DMS79 (cell line): ENCODE measurements at regions not wholly inside any gene's neighbourhood (a gene's known extent, or its start where the extent isn't known, plus 50 kb on each side); places are given as distances from the start of the nearest gene placed in this dataset.

ENCODE experiments used
- DNase-seq: peaks from one replicate; lab custom pipeline; 2025; lab: John Stamatoyannopoulos, UW

DNA sequence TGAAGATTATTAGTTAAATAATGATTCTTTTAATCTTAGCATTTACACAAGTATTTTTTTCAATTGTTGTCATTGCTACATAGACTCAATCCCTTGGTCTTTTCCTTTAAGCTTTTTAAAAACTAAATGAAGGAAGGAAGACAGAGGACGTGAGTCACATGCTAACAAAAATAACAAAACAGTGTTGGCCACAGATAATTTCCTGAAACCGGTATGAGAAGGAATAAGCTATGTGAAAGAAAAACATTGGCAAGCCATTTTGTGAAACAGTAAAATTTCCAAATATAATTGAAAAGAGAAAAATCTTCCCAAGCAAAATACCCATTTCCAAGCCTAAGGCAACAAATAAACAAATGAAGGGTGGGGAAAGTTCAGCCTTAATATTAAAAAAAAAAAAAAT lies 223.0 kb downstream of the AHR start:
- no peak for DNase-seq

DNA sequence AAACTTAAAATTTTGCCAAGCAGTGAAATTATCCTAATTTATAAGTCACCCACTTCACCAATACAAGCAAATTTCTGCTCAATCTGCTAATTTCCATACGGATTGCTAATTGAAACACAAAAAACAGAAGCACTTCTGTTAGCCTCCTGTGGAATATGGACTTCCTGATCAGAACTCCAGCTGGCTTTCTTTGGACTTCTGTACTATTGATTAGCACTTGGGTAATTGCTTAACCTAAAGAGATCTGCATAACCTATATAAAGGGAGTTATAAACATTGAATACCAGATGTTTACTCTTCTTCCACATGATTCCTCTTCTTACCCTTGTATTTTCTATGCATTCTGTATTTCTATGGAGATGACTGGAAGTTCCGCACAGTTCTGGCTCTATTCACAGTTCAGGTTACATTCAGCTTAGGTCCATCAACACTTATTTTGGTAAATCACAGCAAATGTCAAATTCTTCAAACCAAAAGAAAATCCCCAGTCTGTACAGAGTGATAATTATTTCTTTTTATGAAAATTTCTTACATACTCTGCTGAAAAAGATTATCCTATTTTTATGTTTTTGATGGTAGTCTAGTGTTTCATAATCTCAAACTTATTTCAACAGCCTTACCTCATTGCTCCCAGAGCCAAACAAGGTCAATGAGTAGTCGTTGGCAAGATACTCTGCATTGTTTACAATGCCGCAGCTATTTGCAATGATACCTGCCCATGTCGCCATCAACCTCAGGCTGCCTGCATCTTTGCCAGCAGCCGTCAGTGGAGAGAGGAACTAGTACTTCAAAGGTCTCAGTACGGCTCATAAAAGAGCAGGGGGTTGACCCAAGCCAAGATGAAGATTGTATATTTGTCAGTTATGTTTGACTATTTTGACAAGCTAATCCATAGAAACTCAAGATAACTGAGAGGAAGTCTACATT lies 225.6 kb downstream of the AHR start:
- no peak for DNase-seq

DNA sequence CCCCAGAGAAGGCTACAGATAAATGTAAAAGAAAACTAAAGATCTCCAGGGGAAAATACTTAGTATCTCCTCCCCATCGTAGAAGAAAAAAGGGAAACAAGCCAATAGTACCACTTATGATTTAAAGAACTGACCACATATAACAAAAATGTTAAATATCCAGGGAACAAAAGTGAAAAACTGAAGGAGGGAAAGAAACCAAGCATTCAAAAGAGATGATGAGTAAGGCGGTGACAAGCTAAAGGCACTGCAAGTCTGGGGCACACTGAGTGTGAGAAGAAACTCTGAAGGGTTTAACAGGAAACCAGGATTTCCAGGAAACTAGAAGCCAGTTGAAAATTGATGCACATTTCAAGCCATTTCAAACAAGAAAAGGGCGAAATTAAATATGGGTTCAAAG lies 226.3 kb downstream of the AHR start:
- no peak for DNase-seq

GRCh38 chr7:17526621-17527020 lies 228.2 kb downstream of the AHR start:
- DNase-seq, result no peak

- no peak for DNase-seq
Measured at GRCh38 chr7:17528636-17529035, 230.2 kb downstream of the AHR start.

GRCh38 chr7:17530244-17530643 lies 231.8 kb downstream of the AHR start:
- no peak for DNase-seq

DNA sequence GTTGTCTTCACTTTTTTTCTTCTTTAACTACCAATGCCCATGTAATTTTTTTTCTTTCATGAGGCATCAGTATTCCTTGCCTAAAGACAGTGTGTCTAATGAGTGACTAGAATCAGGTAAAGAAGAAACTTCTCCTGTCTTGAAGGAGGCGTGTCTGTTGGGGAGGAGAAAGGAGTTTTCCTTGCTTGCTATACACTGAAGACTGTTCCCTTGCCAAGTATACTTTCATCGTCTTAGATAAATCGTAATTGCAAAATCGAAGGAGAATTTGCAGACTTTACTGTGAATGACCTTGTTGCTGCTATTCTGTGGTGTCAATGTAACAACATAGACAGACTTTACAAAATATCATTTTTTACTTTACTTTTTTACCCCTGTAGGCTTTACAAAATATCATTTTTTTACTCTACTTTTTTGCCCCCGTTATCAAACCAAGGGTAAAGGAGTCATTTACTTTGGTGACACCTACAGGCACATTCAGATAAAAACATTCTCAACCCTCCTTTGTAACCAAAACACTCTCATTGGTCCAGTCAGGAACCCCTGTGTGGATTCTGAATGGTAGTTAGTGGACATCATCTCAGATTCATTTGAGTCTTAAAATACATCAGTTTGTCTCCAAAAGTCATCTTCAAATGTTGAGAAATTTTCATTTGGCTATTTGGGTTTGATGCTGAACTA lies 232.4 kb downstream of the AHR start:
- no peak for DNase-seq

DNA sequence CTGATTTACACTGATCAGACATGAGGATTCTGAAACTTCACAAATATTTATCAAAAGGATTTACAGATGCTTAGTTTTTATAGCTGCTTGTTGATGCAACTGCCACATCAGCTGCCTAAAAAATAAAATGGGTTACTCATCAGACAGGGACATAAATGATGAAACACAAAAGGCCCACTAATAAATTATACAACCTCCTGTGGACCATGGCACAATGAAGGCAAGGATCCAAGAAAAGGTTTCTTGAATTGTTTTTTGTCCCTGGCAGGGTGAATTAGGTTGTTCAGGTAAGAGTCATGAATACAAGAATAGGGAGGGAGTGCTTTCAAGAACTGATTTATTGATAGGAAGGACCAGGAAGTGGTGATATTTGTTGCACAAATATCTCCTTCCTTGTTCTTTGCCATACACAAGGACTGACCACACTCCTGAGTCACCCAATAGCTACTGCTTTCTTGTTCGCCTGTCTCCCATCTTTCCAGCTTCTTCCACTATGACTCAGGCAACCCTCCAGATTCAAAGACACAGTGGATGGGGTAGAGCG lies 234.5 kb downstream of the AHR start:
- no peak for DNase-seq

DNA sequence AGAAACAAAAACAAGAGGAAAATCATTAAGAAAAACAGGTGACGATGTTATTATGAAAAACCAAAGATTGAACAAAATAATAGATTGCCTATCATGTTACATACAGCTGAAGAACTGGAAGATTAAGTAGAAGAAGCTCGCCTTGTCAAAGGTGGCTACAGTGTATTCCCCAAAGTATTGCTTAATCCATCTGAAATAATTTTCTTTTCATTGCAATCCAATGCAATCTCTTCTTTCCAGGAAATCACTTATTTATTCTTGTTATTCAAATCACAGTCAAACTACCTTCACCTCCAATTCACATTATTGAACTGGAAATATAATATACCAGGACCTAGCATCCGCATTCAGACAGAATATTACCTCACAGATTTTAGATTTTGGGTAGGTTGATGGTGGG lies 235.9 kb downstream of the AHR start:
- DNase-seq, result no peak

GRCh38 chr7:17535776-17536175 lies 237.3 kb downstream of the AHR start:
- no peak for DNase-seq

- no peak for DNase-seq
Measured at GRCh38 chr7:17544401-17544800, 245.9 kb downstream of the AHR start.

- DNase-seq, result no peak
Measured at GRCh38 chr7:17545348-17545747, 246.9 kb downstream of the AHR start.

DNA sequence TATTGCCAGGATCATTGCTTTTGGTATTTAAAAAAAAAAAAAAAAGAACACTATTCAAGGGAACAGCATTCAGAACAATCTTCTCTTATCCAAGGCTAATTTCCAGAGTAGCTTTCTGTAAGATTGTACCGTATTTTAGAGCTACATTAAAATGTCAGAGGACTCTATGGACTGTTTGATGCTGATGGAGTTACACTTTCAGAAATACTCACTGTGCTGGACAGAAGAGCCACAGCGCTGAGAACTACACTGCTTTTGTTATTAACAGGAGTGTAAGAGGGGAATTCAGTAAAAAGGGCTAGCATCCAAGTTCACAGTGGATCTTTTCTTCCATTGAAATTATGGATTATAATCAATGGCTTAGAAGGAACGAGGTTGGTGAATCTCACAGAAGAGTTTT lies 247.7 kb downstream of the AHR start:
- DNase-seq, result no peak

DNA sequence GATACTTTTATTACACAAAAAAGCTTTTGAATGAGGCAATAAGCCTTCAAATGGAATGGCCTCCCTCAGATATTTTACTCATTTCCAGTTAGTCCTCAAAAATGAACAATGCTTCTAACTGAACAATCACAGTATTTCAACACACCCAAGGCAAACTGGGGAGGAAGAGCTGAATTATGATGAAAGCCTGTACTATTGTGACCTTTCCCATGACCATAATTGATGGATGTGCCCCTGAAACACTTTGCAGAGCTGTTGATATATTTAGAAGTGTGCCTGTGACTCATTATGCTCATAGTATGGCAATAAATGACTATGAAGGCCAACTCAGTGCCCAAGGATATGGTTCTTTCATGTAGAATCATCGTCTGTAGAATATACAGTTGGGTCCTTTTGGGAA lies 248.1 kb downstream of the AHR start:
- no peak for DNase-seq

GRCh38 chr7:17548014-17548653 lies 249.7 kb downstream of the AHR start:
- DNase-seq, result no peak

DNA sequence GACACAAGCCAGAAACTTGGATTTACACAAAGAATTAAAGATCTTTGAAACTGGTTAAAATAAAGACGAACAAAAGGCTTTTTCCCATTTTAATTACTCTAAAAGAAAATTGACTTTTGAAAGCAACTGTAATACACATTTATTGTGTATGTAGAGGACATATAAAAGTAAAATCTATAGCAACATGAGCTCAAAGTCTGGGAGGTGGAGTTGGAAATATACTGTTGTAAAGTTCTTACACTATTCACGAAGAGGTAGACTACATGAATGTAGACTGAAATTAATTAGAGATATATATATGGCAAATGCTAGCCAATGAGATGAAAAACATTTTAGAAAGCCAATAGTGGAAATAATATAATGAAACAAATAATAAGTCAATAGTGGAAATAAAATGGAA lies 251.0 kb downstream of the AHR start:
- no peak for DNase-seq

DNA sequence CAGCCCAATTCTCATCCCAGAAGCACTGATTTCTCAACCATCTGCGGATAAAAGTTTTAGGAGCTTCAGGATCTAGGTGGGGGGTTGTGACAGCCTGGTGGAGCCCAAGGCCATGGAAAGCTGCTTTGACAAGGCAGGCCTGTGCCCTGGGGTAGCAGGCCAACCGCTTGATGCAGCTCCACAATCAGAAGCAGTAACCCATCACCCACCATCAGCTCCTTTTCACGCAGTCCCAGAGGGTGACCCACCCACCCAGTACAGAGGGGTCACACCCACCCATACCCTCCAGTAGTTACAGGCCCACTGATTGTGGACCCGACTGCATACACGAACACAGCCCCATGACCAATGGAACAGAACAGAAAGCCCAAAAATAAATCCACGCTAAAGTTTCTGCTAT lies 253.9 kb downstream of the AHR start:
- no peak for DNase-seq

- no peak for DNase-seq
Measured at GRCh38 chr7:17552952-17553351, 254.5 kb downstream of the AHR start.

DNA sequence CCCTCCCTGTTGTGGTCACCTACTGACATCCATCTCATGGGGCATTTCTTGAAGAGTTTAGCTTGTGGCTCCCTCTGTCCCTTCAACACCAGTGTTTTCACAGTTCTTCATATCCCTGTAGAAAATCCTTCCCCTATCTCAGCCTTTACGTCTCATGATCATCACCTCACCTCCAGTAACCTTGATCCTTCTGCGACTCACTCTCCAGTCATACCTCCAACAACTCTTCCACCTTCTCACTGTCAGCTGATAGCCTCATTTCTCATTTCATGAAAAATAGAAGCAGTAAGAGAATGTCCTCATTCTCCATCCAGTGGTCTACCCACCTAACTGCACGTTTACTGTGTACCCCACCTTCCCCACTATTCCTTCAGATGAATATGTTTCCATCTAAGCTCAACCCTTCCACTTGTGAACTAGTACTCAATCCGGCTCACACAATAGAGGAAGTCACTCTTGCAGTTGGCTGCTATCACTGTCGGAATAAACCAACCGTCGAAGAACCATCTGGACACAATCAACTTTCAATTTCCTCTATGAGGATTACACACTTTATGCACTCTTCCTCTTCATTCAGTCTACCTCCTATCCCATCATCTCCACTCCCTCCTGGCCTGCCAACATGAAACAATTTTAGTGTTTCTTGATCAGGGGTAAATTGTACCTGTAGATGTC lies 256.0 kb downstream of the AHR start:
- DNase-seq, result no peak

GRCh38 chr7:17556247-17556956 lies 257.9 kb downstream of the AHR start:
- DNase-seq, result no peak

DNA sequence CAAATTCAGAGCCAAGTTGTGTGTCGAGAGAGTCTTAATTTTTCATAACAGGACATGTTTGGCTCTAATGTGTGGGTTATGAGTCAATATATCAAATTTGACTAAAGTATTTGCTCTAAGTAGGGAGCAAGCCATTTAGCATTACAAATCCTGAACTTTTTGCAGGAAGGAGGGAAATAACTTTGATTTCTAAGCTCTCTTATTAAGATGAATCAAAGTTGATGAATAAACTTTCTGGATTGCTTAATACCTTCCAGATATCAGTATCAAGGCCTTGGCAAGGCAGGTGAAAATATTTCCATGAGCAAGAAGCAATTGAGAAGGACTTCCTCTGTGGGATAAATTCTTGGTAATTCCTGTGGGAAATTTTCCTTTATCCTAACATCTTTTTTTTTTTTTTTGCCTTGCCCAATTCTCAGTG lies 258.8 kb downstream of the AHR start:
- no peak for DNase-seq

DNA sequence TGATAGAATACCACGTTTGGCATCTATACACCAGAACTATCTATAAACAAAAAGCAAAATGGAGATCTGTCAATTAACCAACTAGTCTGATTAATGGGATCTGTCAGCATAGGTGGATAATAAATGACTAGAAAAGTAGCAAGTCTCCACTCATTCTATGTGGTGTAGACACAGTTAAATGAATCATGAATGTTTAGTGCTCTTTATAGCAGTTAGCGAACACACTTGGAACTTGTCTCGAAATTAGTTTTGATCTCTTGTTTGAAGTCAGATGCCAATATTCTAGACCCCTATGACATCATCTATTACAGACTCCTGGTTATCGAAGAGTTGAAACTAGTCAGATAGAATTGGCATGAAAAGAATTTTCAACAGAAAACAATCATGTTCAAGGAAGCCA lies 259.7 kb downstream of the AHR start:
- no peak for DNase-seq
